ENCODE measurements at regions not wholly inside any gene's neighbourhood (a gene's known extent, or its start where the extent isn't known, plus 50 kb on each side); places are given as distances from the start of the nearest gene placed in this dataset.
A peak's percentile ranks its signal among the peaks of the same experiment; 100 is the strongest.

DNA sequence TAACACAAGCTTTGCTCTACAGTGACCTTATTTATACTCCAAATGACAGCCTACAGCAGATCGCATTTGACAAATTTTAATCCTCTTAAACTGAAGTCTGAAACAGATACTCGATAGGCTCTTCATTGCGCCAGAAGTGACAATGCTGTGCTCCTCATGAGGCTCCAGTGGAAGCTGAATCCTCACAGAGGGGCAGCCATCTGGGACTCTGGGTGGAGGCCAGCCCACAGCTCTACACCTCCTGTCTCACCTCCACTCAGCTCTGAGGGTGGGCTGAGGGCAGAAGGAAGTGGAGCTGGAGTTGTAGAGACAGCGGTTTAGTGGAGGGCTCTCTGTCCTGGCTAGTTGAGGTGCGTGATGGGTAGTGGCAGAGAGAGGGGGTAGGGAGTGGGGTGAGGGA, 283.3 kb upstream of the ANKRD55 start:
- intact Hi-C loops (cut with DNase I): no loop called here
- 81 to 93% methylated on average over 5 of the region's 5 CpGs for WGBS, 2 donors
- ATAC-seq (no peak), DNase-seq (no peak)
- Histone ChIP-seq H3K27me3 (no peaks in the 10 kb centered on the region), H3K4me3 (no peak overlapping the region), H3K36me3 (no peaks in the 10 kb centered on the region), H3K9me3 (no peaks in the 10 kb centered on the region), H3K27ac (peak overlapping the region in 5 of 10 donors; percentile 8 to 51 (median 46)), H3K4me1 (peaks cover 3 to 55% (median 33%) of the 10 kb centered on the region in 9 donors)
- TF ChIP-seq, protein P1, sequence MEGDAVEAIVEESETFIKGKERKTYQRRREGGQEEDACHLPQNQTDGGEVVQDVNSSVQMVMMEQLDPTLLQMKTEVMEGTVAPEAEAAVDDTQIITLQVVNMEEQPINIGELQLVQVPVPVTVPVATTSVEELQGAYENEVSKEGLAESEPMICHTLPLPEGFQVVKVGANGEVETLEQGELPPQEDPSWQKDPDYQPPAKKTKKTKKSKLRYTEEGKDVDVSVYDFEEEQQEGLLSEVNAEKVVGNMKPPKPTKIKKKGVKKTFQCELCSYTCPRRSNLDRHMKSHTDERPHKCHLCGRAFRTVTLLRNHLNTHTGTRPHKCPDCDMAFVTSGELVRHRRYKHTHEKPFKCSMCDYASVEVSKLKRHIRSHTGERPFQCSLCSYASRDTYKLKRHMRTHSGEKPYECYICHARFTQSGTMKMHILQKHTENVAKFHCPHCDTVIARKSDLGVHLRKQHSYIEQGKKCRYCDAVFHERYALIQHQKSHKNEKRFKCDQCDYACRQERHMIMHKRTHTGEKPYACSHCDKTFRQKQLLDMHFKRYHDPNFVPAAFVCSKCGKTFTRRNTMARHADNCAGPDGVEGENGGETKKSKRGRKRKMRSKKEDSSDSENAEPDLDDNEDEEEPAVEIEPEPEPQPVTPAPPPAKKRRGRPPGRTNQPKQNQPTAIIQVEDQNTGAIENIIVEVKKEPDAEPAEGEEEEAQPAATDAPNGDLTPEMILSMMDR (IDR thresholded peaks at IDR 0.05): no peak

DNA sequence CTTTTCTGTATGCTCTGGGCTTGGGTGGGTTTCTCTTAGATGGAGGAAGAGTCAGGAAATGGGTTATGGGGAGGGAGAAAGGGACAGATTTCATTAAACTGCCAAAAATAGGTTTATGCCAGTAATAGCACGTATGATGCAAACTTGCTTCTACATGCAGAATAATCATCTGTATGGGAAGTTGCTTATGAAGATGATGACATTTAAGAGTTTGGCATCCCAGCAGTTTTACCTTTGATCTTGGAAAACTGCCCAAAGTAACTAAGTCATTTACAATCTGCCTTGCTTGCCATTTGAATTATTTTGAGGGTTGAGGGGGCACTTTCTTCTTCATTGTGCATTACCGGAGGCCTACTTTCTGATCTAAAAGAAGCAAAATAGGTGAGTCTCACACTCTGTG, 282.9 kb upstream of the ANKRD55 start:
- TF ChIP-seq, protein P1 (IDR thresholded peaks at IDR 0.05): no peak
- intact Hi-C loops (cut with DNase I): no loop called here
- peak overlapping the region in 3 of 10 donors; percentile 24 to 51 (median 46) for H3K27ac ChIP-seq
- no peaks in the 10 kb centered on the region for H3K36me3 ChIP-seq
- H3K9me3 ChIP-seq: no peaks in the 10 kb centered on the region
- DNase-seq: no peak
- no peak for ATAC-seq
- peaks cover 3 to 59% (median 37%) of the 10 kb centered on the region in 9 donors for H3K4me1 ChIP-seq
- WGBS, 2 donors: 65 to 76% methylated on average over 2 of the region's 2 CpGs
- H3K4me3 ChIP-seq: no peak overlapping the region
- no peaks in the 10 kb centered on the region for H3K27me3 ChIP-seq

DNA sequence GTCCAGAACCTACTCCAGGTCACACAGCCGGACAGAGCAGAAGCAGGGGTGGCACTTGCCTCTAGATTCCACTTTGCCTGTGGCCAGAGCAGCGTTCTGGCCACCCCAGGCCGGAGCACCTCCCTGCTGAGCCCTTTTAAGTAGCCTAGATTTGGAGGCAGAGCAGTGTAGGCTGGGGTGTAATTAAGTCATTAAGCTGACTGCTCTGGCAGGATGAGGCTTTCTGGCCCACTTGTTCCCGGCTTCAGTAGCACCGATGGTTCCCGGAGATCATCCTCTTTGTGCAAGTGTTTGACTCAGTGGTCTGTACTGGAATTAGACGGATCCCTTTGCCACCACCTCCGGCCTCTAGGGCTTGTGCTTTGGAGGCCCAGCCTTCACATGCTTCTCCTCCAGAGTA, 281.9 kb upstream of the ANKRD55 start:
- H3K27ac ChIP-seq: no peak overlapping the region
- WGBS, 2 donors: 78 to 79% methylated on average over 8 of the region's 8 CpGs
- H3K36me3 ChIP-seq: no peaks in the 10 kb centered on the region
- H3K4me1 ChIP-seq: peaks cover 3 to 62% (median 37%) of the 10 kb centered on the region in 9 donors
- TF ChIP-seq, protein P1 (IDR thresholded peaks at IDR 0.05): no peak
- no peaks in the 10 kb centered on the region for H3K9me3 ChIP-seq
- no peak overlapping the region for H3K4me3 ChIP-seq
- intact Hi-C loops (cut with DNase I): no loop called here
- DNase-seq: no peak
- no peak for ATAC-seq
- H3K27me3 ChIP-seq: no peaks in the 10 kb centered on the region

DNA sequence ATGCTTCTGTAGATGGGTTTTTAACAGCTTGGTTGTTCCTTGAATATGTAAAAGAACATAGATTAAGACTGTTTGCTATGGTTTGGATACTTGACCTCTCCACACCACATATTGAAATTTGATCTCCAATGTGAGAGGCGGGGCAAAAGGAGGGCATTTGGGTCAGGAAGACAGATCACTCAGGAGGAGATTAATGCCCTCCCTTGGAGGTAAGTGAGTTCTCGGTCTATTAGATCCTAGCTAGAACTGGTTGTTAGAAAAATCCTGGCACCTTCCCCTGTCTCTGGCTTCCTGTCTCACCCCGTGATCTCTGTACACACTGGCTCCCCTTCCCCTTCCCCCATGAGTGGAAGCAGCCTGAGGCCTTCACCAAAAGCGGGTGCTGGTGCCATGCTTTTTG, 281.1 kb upstream of the ANKRD55 start:
- DNase-seq: no peak
- intact Hi-C loops (cut with DNase I): loop anchor here in 1 of 10 donors (5.0 kb wide), 1 partner anchor 73 kb away; no protein-coding TSS in a partner anchor
- ATAC-seq: no peak
- H3K9me3 ChIP-seq: no peaks in the 10 kb centered on the region
- WGBS, 2 donors: 75 to 81% methylated on average over 4 of the region's 4 CpGs
- H3K4me1 ChIP-seq: peaks cover 3 to 62% (median 37%) of the 10 kb centered on the region in 9 donors
- TF ChIP-seq, protein P1 (IDR thresholded peaks at IDR 0.05): no peak
- H3K27me3 ChIP-seq: no peaks in the 10 kb centered on the region
- H3K27ac ChIP-seq: no peak overlapping the region
- H3K4me3 ChIP-seq: no peak overlapping the region
- no peaks in the 10 kb centered on the region for H3K36me3 ChIP-seq

Measured in heart right ventricle (tissue), 16 donors.